Endothelial cell of umbilical vein (primary cell): ENCODE measurements at regions not wholly inside any gene's neighbourhood (a gene's known extent, or its start where the extent isn't known, plus 50 kb on each side); places are given as distances from the start of the nearest gene placed in this dataset.
"Not testable (repeated sequence)": the region's sequence is repeated elsewhere in the genome, so short reads cannot be mapped to it uniquely, and the experiment has no call there.

Experiments used
- BruUV-seq: library from RNA; stranded (reverse); fragments of 400-500 nt; replicated peaks from 2 replicates; lab custom pipeline; 2021; lab: Mats Ljungman, UMichigan
- CTCF ChIA-PET: fragments of 300-600, 350-600 bp; sonication (Branson Sonifier 250); formaldehyde crosslinking; loops from one replicate; lab custom pipeline; 2021; ENCODE audit warnings: antibody characterized with exemption, inconsistent platforms; lab: Charles Lee
- POLR2A ChIA-PET: fragments of 300-600, 350-600 bp; sonication (Branson Sonifier 250); formaldehyde crosslinking; loops from one replicate; lab custom pipeline; 2021; ENCODE audit warnings: antibody characterized with exemption, inconsistent platforms; lab: Charles Lee
- DNase-seq: peaks from one replicate; pipeline ENCODE4 v3.0.0-alpha.2; 2011; ENCODE audit warnings: low read depth, low spot score
- FAIRE-seq: peaks from 2 replicates; lab custom pipeline; 2011; peaks lifted over from hg19 to GRCh38; lab: Jason Lieb, UNC
- H2AFZ ChIP-seq: 2 replicates; pipeline ENCODE4 v1.6.0; 2012; ENCODE audit warnings: low read depth, low read length, control low read depth, inconsistent platforms
- H3K27ac ChIP-seq: 2 replicates; pipeline ENCODE4 v1.5.1; 2011; ENCODE audit warnings: low read depth, mild to moderate bottlenecking, control low read depth, low read length, moderate library complexity; ENCODE audit not compliant: insufficient read depth
- H3K27me3 ChIP-seq, 2 experiments: 2 replicates each; pipeline versions ENCODE4 v1.6.0 to v1.6.1; 2011; ENCODE audit warnings: low read length in 2 of 2, mixed read lengths in 1 of 2; ENCODE audit not compliant: control insufficient read depth in 2 of 2, insufficient read depth in 2 of 2
- H3K36me3 ChIP-seq, 2 experiments: 2 replicates in 1 of 2; 3 replicates in 1 of 2; pipeline ENCODE4 v1.5.1; 2011; ENCODE audit warnings: low read length in 2 of 2, mild to moderate bottlenecking in 1 of 2, moderate library complexity in 1 of 2; ENCODE audit not compliant: control insufficient read depth in 2 of 2, insufficient read depth in 2 of 2; ENCODE audit errors: extremely low read depth in 1 of 2
- H3K4me1 ChIP-seq: 3 replicates; pipeline ENCODE4 v1.5.1; 2011; ENCODE audit warnings: mild to moderate bottlenecking, low read length; ENCODE audit not compliant: control insufficient read depth, insufficient read depth; ENCODE audit errors: extremely low read depth
- H3K4me2 ChIP-seq: 2 replicates; pipeline ENCODE4 v1.6.1; 2011; ENCODE audit warnings: low read length, control low read depth, mixed read lengths; ENCODE audit not compliant: insufficient read depth
- H3K4me3 ChIP-seq, 3 experiments: fragments of 200-600 bp in 1 of 3; sonication (generic), shearing (Covaris generic) in 1 of 3; replicated peaks in 1 of 3; 2 replicates each; pipeline ENCODE4 v1.5.1; 2011 to 2016; ENCODE audit warnings: control low read depth in 3 of 3, low read length in 3 of 3, mild to moderate bottlenecking in 2 of 3, inconsistent platforms in 1 of 3, low read depth in 1 of 3, moderate library complexity in 1 of 3; ENCODE audit not compliant: insufficient read depth in 1 of 3
- H3K79me2 ChIP-seq: 2 replicates; pipeline ENCODE4 v1.6.0; 2012; ENCODE audit warnings: low read length, inconsistent platforms; ENCODE audit not compliant: control insufficient read depth, insufficient read depth
- H3K9ac ChIP-seq: replicated peaks from 2 replicates; pipeline ENCODE3; 2011; ENCODE audit warnings: low read length, control low read depth; ENCODE audit not compliant: insufficient read depth; ENCODE audit errors: extremely low read depth
- H3K9me1 ChIP-seq: replicated peaks from 3 replicates; pipeline ENCODE4 v1.6.0; 2011; ENCODE audit warnings: mild to moderate bottlenecking, low read length; ENCODE audit not compliant: control insufficient read depth, insufficient read depth; ENCODE audit errors: extremely low read depth
- H3K9me3 ChIP-seq: replicated peaks from 2 replicates; pipeline ENCODE4 v1.5.1; 2012; ENCODE audit warnings: low read length, inconsistent platforms; ENCODE audit not compliant: control insufficient read depth, insufficient read depth
- H4K20me1 ChIP-seq: replicated peaks from 2 replicates; pipeline ENCODE3; 2011; ENCODE audit warnings: mild to moderate bottlenecking, low read length; ENCODE audit not compliant: control insufficient read depth, insufficient read depth; ENCODE audit errors: extremely low read depth
- EZH2 ChIP-seq: IDR thresholded peaks from 2 replicates; pipeline ENCODE4 v1.6.1; 2012; ENCODE audit warnings: borderline replicate concordance, low read depth, mild to moderate bottlenecking, moderate library complexity, low read length, inconsistent platforms; ENCODE audit not compliant: severe bottlenecking
- FOS ChIP-seq: IDR thresholded peaks from 2 replicates; pipeline ENCODE4 v1.6.1; 2011; ENCODE audit warnings: mild to moderate bottlenecking, low read length, moderate library complexity, borderline replicate concordance; ENCODE audit not compliant: insufficient read depth
- GATA2 ChIP-seq: IDR thresholded peaks from 2 replicates; pipeline ENCODE4 v1.7.0; 2011; ENCODE audit warnings: low read depth, mild to moderate bottlenecking, moderate library complexity, mixed read lengths, low read length; ENCODE audit not compliant: insufficient read length, insufficient read depth
- JUN ChIP-seq: IDR thresholded peaks from 2 replicates; pipeline ENCODE4 v1.6.1; 2011; ENCODE audit warnings: borderline replicate concordance, low read depth; ENCODE audit not compliant: insufficient read length, insufficient read depth
- MYC ChIP-seq: IDR thresholded peaks from one replicate; pipeline ENCODE4 v1.6.1; 2011; ENCODE audit warnings: mild to moderate bottlenecking, low read depth, low read length
- POLR2A ChIP-seq: IDR thresholded peaks from 2 replicates; pipeline ENCODE4 v1.6.1; 2012; ENCODE audit warnings: low read depth, mild to moderate bottlenecking, control low read depth, low read length
- POLR2AphosphoS5 ChIP-seq: IDR thresholded peaks from 2 replicates; pipeline ENCODE4 v1.6.1; 2012; ENCODE audit warnings: low read depth, mild to moderate bottlenecking, control low read depth, low read length, moderate library complexity; ENCODE audit not compliant: insufficient read depth
- dilution Hi-C: fragments of 300-500 bp; cut with MboI; formaldehyde crosslinking; loops from one replicate; pipeline ENCODE4 v1.15.0; 2019; ENCODE audit warnings: low sequenced_read_pairs; ENCODE audit not compliant: extremely low pct_ligation_motif_present
- intact Hi-C: fragments of 100-400 bp; cut with micrococcal nuclease; formaldehyde crosslinking; loops from one replicate; pipeline ENCODE4 v1.10.0; 2022
- TF ChIP-seq, protein P1 (sequence below): IDR thresholded peaks from 2 replicates; pipeline ENCODE4 v1.6.1; 2011; ENCODE audit not compliant: insufficient read depth, insufficient read length
- TF ChIP-seq, protein P2 (sequence below), 2 donors: IDR thresholded peaks; 1 replicate in 1 of 2; 2 replicates in 1 of 2; pipeline ENCODE4 v1.5.1; 2011; ENCODE audit warnings: low read length in 2 of 2, mild to moderate bottlenecking in 2 of 2, moderate library complexity in 2 of 2, control low read depth in 1 of 2, inconsistent platforms in 1 of 2, low read depth in 1 of 2; ENCODE audit not compliant: insufficient read depth in 1 of 2; ENCODE audit errors: extremely low read depth in 1 of 2

DNA sequence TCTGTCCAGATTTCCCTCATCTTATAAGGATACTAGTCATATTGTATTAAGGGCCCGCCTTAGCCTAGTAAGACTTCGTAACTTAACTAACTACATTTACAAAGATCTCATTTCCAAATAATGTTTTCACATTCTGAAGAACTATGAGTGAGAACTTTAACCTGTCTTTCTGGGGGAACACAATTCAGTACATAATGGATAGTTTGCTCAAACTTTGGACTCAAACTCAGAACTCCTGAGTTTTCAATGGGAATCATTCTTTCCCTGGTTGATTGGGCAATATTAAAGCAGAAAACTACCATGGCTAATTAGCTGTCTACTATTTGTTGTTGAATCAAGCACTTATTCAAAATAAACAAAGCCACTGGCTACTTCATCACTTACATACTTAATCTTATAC lies 522.9 kb downstream of the REEP3 start:
- POLR2A ChIA-PET: no interaction called here

DNA sequence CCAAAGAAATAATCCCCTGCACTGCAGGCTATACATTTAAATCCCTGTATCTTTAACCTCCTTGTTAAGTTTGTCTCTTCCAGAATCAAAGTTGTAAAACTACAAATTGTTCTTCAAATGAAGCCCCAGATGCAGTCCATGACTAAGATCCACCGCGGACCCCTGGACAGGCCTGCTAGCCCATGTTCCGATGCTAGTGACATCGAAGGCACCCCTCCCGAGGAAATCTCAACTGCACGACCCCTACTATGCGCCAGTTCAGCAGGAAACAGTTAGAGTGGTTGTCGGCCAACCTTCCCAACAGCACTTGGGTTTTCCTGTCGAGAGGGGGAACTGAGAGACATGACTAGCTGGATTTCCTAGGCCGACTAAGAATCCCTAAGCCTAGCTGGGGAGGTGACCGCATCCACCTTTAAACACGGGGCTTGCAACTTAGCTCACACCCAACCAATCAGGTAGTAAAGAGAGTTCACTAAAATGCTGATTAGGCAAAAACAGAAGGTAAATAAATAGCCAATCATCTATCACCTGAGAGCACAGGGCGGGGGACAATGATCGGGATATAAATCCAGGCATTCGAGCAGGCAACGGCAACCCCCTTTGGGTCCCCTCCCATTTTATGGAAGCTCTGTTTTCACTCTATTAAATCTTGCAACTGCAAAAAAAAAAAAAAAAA lies 523.9 kb downstream of the REEP3 start:
- H3K9ac ChIP-seq, H3K36me3 ChIP-seq, H3K79me2 ChIP-seq, H3K9me3 ChIP-seq, H3K4me3 ChIP-seq, H2AFZ ChIP-seq, CTCF ChIA-PET, intact Hi-C loops, H3K4me1 ChIP-seq, H3K9me1 ChIP-seq, FAIRE-seq, H3K4me2 ChIP-seq, H4K20me1 ChIP-seq, H3K27ac ChIP-seq, BruUV-seq, DNase-seq, POLR2A ChIA-PET, H3K27me3 ChIP-seq, dilution Hi-C loops: not testable (repeated sequence)

More for the DNA sequence above, 522.9 kb downstream of the REEP3 start:
- DNase-seq (no peak), FAIRE-seq (no peak)
- Histone ChIP-seq H3K9me3 (no peaks in the 10 kb centered on the region), H3K36me3 (no peaks in the 10 kb centered on the region), H2AFZ (no peak overlapping the region), H3K27me3 (no peaks in the 10 kb centered on the region), H4K20me1 (no peaks in the 10 kb centered on the region), H3K4me1 (no peaks in the 10 kb centered on the region), H3K79me2 (no peaks in the 10 kb centered on the region), H3K4me2 (no peak overlapping the region), H3K9ac (no peak overlapping the region), H3K27ac (no peak overlapping the region), H3K9me1 (no peaks in the 10 kb centered on the region), H3K4me3 (no peak overlapping the region)
- BruUV-seq: no TSS peak
- dilution Hi-C loops (no loop called here), intact Hi-C loops (no loop called here)
- no peak for TF ChIP-seq GATA2
- no peak for TF ChIP-seq FOS
- TF ChIP-seq POLR2A: no peak
- TF ChIP-seq, protein P1, sequence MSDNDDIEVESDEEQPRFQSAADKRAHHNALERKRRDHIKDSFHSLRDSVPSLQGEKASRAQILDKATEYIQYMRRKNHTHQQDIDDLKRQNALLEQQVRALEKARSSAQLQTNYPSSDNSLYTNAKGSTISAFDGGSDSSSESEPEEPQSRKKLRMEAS: no peak
- TF ChIP-seq, protein P2, sequence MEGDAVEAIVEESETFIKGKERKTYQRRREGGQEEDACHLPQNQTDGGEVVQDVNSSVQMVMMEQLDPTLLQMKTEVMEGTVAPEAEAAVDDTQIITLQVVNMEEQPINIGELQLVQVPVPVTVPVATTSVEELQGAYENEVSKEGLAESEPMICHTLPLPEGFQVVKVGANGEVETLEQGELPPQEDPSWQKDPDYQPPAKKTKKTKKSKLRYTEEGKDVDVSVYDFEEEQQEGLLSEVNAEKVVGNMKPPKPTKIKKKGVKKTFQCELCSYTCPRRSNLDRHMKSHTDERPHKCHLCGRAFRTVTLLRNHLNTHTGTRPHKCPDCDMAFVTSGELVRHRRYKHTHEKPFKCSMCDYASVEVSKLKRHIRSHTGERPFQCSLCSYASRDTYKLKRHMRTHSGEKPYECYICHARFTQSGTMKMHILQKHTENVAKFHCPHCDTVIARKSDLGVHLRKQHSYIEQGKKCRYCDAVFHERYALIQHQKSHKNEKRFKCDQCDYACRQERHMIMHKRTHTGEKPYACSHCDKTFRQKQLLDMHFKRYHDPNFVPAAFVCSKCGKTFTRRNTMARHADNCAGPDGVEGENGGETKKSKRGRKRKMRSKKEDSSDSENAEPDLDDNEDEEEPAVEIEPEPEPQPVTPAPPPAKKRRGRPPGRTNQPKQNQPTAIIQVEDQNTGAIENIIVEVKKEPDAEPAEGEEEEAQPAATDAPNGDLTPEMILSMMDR (IDR thresholded peaks at IDR 0.05; ENCODE audit: extremely low read depth in 1 of 2, insufficient read depth in 1 of 2, low read depth in 1 of 2, low read length in 2 of 2): no peak
- no peak for TF ChIP-seq MYC
- no peak for TF ChIP-seq JUN
- TF ChIP-seq POLR2AphosphoS5: no peak
- no peak for TF ChIP-seq EZH2
- CTCF ChIA-PET: no interaction called here
